ENCODE measurements at regions not wholly inside any gene's neighbourhood (a gene's known extent, or its start where the extent isn't known, plus 50 kb on each side); places are given as distances from the start of the nearest gene placed in this dataset.

DNA sequence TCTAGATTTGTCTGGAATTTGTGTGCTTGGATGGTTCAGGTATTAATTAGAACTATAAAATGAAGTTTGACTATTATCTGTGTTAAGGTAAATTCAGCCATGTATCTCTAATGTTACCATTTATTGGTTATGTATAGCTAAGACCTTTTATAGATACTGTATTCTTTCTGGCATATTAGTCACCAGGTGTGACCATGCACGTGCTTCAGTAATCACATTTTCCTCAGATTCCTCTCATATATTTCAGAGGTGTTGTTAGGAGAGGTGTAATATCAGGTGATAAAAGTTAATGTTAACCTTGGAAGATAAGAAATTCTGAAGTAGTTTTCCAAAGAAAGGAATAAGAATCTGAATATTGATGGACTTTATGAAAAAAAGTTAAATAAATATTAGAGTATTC lies 194.5 kb upstream of the KHDRBS2 start:
- ATAC-seq (no peak), DNase-seq (ENCODE audit: low spot score) (no peak)

DNA sequence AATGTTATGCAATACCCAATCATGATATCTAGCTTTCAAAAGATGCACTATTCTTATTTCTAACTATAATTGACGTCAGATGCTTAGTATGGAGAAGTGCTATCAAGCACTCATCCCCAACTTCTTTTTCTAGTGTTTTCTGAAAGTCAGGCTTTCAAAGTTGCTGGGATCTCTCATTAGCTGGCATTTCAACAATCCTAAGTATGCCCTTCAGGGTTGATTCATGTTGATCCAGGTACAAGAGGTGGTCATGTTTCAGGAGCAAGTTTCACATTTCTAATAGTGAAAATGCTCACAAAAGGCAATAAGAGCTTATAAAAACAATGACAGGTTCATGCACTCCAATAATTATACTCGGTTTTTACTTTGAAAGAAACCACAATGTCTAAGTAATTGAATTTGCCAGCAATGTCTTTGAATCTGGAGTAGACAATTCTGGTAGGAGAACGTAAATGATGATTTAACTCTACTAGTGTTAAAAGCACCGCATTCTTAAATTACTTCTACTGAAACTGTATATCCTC lies 193.7 kb upstream of the KHDRBS2 start:
- DNase-seq (ENCODE audit: low spot score) (no peak), ATAC-seq (no peak)

DNA sequence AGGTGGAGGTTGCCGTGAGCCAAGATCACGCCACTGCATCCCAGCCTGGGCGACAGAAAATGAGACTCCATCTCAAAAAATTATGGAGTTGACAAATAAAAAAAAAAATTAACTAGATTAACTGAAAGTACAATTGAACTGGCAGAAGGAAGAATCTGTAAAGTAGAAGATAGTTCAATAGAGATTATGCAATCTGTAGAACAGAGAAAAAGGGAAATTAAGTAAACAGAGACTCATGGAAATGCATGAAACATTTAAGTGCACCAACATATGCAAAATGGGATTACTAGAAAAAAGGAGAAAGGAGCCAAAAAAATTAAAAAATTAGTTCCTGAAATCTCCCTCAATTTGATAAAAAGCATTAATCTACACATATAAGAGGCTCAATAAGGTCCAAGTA lies 188.8 kb upstream of the KHDRBS2 start:
- no peak for DNase-seq (ENCODE audit: low spot score)
- no peak for ATAC-seq

DNA sequence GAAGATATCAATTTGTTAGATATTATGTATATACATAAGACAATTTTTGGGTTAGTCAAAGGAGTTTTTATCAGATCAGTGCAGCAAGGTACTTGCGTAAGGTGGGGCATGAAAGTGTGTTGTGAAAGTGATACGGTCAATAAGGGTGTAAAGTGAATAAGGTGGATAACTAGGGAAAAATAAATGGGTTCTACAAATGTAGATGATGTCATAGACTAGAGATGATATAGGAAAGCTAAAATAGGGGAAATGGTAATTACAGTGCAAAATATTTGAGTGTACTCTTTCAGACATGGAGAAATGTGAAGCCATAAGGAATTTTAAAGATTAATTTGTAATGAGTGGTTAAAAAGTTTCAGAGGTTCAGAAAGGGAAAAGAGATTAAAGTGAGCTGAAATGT lies 180.6 kb upstream of the KHDRBS2 start:
- DNase-seq (ENCODE audit: low spot score): no peak
- ATAC-seq: no peak

DNA sequence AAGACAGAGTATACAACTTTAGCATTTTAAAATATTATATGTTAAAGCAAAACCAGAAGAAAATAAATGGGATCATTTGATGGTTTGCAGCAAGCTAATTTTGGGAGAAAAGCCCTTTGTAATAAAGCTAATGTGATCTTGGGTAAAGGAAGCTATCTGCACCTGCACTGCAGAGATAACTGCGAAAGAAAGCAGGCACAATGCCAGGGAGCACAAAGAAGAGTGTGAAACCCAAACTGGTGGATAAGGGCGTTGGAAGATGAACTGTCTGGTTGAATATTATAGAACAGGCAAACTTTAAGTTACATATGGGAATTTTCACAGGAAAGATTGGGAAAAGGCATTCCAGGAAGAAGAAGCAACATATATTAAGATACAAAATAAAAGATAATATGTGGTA lies 179.2 kb upstream of the KHDRBS2 start:
- ATAC-seq: no peak
- no peak for DNase-seq (ENCODE audit: low spot score)

DNA sequence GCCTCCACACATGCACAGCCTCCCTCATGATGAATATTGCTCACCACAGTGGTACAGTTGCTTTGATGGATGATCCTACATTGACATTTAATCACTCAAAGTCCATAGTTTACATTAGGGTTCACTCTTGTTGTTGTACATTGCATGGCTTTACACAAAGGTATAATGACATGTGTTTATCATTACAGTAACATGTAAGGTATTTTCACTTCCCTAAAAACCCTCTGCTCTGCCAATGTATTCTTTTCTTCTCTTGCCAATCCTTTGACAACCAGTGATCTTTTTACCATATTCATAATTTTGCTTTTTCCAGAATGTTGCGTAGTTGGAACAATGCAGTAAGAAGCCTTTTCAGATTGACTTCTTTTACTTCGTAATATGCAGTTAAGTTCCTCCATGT lies 166.6 kb upstream of the KHDRBS2 start:
- ATAC-seq: no peak
- no peak for DNase-seq (ENCODE audit: low spot score)

DNA sequence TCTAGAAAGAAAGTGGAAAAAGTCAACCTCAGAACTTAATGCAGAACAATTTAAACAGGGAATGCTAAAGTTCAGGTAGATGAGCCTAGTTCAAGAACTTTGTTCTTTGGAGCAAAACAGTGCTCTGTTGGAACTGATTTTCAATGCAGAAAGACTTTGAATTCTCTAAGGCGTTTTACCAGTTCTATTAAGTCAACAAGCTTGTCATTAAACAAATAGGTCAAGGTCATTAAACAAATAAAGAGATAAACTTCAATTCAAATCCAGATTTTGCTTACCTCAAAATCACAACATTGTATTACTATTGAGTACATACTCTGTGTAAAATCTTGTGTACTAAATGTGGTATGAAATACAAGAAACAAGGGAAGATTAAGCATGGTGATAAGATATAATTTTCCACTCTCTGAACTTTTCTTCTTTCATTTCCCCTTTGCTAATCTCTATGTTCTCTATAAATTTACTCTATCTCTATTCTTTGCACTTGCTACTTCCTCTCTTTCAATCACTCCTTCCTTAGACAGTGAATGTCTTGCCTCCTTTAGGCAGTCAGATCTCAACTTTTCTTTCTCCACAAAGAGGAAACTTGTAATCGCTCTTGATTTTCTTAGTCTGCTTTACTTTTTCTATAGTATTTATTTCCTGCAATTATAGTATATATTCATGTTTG lies 160.8 kb upstream of the KHDRBS2 start:
- ATAC-seq: no peak

DNA sequence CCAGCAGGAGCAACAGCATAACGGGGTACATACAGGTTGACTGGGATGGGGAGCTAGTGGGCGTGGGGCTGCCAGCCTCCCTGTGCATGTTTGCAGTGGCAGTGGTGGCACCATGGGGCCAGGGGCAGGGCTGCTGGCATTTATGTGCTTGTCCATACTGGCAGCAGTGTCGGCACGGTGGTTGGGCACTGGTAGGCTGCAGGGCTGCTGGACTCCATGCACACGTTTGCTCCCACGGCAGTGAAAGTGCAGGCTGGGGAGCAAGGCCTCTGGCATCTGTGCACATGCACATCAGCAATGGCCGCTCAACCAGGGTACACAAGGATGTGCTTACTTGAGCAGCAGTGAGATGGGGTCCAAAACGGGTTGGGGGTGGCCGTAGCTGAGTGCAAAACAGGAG lies 159.5 kb upstream of the KHDRBS2 start:
- ATAC-seq (no peak), DNase-seq (ENCODE audit: low spot score) (no peak)

More for the DNA sequence above, 160.8 kb upstream of the KHDRBS2 start:
- no peak for DNase-seq (ENCODE audit: low spot score)

DNA sequence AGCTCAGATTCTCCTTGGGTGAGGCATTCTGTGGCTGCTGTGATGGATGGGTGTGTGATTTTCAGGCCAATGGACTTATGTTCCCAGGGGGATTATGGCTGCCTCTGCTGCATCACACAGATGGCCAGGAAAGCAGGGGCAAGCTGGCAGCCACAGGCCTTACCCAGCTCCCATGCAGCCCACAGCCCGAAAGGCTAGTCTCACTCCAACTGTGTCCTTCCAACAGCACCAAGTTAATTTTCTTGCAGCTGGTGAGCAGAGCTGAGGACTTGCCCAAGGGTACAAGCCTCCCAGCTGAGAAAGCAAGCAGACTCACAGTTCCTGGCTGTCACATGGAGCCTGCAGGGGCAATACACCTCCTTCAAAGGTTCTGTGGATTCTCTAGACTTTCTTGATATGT lies 155.2 kb upstream of the KHDRBS2 start:
- no peak for ATAC-seq
- no peak for DNase-seq (ENCODE audit: low spot score)

DNA sequence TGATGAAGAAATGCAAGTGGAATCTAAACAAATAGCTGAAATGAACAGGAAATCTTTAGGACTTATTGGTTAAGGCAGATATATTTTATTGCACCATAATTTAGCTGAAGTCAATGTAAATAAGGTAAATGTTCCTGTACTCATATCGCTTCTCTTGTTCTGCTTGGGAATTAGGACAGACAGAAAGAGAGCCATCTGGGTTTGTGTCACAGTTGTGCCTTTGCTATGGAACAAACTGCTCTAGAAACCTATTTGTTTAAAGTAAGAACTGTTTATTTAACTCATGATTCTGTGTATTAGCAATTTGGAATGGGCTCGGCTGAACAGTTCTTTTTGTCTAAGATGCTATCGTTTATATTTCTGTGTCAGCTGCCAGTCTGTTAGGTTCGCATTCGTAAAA lies 143.8 kb upstream of the KHDRBS2 start:
- ATAC-seq (no peak), DNase-seq (ENCODE audit: low spot score) (no peak)

DNA sequence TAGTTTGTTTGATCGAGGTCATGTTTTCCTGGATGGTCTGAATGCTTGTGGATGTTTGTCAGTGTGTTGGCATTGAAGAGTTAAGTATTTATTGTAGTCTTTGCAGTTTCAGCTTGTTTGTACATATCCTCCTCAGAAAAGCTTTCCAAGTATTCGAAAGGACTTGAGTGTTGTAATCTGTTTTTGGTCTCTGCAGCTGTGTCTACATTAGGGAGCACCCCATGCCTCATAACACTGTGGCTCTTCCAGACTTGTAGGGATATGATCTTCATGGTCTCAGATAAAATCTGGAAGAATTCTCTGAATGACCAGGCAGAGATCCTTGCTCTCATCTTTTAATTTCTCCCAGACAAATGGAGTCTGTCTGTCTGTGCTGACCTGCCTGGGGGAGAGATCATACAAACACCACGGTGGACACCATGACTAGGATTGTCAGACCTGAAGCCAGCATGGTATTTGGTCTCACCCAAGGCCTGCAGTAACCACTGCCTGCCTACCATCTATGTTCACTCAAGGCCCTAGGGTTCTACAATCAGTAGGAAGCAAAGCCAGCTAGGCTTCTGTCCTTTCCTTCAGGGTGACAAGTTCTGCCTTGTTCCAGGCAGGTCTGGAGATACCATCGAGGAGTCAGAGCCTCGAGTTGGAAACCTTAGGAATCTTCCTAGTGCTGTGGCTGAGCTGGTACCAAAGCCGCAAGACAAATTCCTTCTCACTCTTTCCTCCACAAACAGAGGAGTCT lies 114.7 kb upstream of the KHDRBS2 start:
- DNase-seq (ENCODE audit: low spot score) (no peak), ATAC-seq (no peak)

DNA sequence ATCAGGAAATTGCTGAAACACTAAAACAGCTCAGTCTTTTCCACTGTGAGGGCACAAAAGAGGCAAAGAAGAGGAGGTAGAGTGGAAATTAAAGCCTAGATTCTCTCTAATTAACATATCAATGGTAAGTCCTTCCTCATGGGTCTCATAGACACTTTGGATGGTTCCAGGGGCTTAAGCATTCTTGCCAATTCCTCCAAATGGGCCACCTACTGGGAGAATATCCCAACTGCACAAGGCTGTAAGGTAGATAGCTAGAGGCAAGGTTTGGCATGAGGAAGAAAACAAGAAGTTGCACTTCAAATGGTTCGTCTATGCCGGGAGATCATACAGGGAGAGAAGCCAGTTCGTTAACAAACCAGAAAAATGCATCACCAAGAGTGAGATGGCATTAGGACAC lies 107.6 kb upstream of the KHDRBS2 start:
- DNase-seq (ENCODE audit: low spot score) (no peak), ATAC-seq (no peak)

DNA sequence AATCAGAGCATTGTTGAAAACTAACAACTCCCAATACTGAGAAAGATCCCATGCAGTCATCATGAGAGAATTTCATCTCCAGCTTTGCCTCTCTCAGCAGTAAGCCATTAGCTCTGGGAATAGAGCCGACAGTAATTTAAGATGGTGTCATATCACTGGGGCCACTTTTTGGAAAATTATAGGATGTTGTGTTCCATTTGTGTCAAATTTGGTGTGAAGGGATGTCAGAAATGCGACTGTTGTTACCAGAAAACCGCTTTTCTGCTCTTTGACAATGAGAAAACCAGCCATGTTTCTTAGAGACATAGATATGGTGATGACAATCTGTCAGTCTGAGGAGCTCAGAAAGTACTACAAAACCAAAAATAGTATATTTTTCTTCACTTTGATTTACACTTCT lies 106.3 kb upstream of the KHDRBS2 start:
- ATAC-seq: no peak
- DNase-seq (ENCODE audit: low spot score): no peak

DNA sequence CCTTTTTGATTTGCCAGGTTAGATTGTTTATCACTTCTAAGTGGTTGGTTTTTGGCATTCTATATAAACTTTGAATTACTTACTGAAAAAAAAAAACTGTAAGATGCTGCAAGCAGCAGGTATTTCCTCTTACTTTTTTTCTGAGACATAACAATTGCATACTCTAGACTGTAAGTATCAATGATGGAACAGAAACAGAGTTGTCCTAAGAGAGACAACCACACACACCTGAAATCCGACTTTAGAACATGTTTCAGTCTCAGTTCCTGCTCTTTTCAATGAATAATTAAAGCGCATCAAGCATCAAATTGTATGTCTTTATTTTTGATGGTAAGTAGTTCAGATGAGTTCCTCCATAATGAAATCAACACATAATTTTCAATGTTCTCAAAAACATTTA lies 105.3 kb upstream of the KHDRBS2 start:
- no peak for DNase-seq (ENCODE audit: low spot score)
- no peak for ATAC-seq

DNA sequence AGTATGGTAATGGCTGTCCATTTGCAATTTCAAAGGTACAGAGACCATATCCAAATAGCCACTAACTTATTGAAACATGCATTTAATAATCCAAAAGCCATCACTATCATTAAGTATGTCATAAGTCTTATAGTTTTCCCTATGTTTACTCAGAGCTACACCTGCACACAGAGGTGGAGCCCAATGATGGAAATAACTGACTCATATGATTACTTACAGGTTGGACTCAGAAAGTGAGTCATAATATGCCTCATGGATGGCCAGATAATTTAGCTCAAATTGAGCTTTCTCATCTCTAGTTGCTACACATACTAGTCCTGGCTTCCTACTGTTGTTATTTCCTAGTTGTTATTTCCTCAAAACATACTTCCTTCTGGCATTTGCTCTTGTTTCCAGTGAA lies 104.4 kb upstream of the KHDRBS2 start:
- DNase-seq (ENCODE audit: low spot score): no peak
- ATAC-seq: no peak

DNA sequence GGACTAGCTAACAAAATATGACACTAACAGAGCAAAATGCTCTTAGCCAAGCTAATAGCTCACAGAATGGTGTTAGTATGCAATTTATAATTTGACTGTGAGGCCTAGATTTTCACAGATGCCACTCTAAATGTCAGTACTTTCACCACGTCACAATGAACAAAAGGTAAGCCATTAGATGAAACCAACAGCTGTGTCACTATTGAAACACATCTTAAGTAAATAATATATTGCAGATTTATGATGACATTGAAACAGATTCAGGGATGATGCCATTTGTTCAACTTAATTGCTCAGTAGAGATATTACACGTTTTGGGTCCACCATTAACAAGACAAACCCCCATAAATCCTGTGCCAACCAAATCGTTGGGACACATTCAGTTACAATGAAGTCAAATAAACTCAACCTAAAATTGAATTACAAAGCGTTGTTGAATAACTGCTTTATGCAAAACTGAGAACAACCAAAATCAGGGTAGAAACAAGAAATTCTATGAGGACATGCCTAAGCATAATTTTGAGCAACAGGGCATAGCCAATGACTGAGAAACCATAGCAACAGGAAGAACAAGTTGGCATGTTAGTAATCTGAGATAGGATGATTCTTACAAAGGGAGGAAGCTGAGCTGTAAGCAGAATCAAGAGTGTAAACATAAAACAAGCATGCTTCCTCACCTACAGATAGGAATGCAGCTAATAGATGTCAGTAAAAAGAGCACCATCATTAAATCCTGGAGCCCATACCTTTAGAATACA lies 85.6 kb upstream of the KHDRBS2 start:
- no peak for DNase-seq (ENCODE audit: low spot score)
- no peak for ATAC-seq

DNA sequence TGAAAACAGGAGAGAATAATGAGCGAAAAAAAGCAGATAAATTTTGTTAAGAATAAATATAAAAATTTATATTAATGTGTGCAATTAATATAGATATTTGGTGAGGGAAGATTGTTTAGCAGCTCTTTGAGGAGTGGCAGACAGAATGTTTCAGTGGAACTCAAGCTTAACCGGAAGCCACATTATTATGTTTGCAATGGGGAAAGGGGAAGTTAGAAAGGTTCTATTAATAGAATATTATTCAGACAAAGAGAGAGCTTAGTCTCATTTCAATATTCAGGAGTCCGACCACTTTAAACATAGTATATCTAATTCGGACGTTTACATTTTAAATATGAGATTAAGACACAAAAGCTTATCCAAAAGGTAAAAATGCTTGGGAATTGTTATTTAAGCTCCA lies 81.6 kb upstream of the KHDRBS2 start:
- ATAC-seq: no peak
- no peak for DNase-seq (ENCODE audit: low spot score)

DNA sequence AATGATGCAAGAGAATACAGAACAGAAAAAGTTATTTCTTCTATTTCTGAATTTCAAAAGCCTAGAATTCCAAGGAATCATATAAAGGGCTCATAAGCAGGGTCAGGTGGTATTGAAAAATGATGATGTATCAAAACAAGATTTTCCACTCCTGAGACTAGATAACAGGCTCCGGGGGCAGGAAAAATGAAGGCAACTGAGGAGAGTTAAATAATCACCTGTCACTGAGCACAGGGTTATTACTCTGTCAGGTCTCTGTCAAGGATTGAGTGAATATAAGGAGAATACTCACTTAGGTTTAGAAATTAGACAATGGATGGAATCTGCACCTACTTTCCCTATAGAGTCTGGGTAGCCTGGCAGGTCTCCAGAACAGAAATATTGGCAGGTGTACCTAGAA lies 76.1 kb upstream of the KHDRBS2 start:
- DNase-seq (ENCODE audit: low spot score): no peak
- no peak for ATAC-seq

DNA sequence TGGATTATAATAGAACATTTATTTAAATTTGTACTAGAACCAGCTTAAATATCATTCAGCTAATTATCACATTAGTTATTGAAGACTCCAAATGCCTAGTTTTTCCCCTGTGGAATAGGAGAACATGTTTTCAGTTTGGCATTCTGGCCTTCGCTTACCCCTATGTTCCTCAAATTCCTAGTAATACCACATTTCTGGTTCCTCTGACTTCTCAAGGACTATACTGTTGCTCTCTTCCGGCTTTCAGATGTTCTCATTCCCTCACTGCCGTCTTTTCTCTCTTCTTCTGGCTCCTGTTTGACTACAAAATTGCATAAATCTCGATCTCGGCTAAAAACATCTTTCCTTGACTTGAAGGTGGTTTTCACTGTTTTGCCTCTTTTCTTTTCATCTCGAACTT lies 71.8 kb upstream of the KHDRBS2 start:
- ATAC-seq (no peak), DNase-seq (ENCODE audit: low spot score) (no peak)

DNA sequence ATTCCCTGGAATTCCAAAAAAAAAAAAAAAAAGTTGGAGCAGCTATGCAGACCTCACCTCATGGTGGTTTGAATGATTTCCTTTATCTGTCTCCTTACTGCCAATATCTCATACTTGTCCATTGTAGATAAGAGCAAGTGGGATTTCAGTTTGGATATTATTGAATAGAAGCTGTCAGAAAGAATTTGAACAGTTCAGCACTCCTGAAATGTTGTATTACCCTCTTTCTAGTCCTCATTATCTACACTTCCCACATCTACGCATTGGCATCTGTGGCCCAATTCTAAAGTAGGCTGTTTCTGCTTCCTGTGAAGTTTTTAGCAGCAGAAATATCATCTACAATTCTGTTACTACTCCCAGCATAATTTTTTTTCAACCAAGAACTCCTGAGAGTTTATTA lies 68.2 kb upstream of the KHDRBS2 start:
- ATAC-seq (no peak), DNase-seq (ENCODE audit: low spot score) (no peak)

DNA sequence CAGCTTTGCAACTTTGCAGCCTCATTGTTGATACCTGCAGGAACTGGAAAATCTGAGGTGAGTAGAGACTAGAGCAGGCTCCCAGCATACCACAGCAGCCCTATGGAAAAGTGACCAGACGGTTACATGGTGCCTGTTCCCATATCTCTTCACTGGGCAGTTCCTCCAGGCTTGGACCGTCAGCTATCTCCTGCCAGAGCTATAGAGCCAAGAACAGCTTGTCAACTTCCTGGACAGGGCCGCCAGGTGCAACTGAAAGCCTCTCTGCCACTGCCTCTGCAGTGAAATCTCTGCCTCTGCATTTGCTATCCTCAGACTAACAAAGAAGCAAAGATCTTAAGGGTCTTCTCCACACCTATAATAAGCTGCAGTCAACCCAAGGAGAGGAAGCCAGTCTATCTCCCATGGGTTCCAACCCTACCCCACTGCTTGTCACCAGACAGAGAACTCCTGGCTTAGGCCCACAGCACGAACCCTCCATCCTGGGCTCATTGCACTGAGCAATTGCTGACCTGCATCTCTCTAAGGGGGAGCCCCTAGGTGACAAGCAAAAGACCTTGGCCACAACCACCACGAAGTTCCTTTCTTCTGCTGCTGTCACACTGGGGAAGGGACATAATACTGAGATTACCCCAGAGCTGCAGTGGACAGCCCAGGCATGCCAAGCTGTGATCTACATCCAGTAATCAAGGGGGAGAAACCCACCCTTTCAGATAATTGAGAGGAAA lies 60.1 kb upstream of the KHDRBS2 start:
- DNase-seq (ENCODE audit: low spot score) (no peak), ATAC-seq (no peak)

All from left lobe of liver (tissue), 2 donors.